HG02870 (cell line): ENCODE measurements at regions not wholly inside any gene's neighbourhood (a gene's known extent, or its start where the extent isn't known, plus 50 kb on each side); places are given as distances from the start of the nearest gene placed in this dataset.

Experiments
- ATAC-seq: cut with Tn5 transposase; IDR thresholded peaks from one replicate; pipeline ENCODE4 v1.9.1; 2021; ENCODE audit warnings: mild to moderate bottlenecking, moderate library complexity; ENCODE audit not compliant: unreplicated experiment

DNA sequence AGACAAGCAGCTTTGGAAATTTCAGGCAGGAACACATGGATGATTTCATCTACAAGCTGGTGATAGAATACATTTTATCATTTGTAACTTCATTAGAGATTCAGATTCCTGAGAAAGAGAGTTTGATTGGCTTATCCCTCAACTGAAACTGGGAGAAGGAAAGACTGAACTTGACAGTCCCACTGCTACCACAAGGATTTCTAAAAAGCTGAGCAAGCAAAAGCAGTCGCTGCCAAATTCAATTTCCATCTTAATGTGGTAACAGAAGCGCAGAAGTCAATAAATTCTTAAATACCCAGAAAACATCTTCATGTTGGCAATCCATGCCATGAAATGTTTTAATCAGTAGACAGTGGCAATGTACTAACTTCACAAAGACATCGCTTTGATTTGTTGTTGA lies 172.1 kb upstream of the DACH1 start:
- no peak for ATAC-seq

DNA sequence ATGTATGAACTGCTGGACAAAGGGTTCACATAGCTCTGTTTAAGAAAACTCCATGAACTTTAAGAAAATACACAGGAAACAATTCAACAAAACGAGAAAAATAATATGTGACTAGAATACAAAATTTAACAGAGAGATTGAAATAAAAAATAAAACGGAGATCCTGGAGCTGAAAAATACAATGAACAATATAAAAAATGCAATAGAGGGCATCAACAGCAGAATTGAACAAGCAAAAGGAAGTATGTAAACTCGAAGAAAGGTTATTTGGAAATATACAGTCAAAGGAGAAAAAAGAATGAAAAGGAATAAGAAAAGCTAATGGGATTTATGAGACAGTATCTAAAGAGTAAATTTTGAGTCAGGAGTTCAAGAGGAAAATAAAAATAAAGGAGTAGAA lies 163.0 kb upstream of the DACH1 start:
- ATAC-seq, result no peak

DNA sequence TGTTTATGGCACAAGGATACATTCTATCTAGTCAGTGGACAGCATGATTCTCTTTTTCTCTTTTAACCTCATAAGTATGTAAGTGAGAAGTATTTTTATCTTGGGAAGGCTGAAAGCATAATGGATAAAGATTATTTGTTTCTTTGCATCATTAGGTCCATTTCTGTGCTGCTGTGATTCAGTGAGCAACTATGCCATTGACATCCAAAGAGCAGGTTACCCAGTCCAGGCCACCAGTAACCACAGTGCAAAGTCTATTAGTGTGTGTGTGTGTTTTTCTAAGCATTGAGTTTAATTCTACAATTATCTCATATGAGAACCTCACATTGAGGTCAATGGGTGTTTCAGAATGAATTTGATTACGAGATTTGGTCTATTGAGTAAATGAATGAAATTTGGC lies 158.8 kb upstream of the DACH1 start:
- ATAC-seq, result no peak

DNA sequence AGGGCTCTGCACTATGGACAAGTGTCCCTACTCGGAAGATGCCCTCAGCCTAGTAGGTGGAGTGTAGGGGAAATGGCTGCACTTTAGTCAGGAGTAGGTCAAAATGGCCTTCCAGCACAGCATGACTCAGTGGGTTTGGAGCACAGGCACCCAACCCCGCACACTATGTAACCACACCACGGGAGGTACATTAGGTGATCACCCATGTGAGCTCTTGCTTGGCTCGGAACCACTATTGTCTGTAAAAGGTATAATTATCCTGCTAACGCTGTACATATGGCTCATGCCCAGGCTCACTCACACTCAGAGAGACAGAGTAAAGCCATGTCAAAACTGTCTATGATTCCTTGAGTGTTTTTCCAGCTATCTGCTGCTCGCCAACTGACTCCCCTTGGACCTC lies 156.9 kb upstream of the DACH1 start:
- no peak for ATAC-seq

DNA sequence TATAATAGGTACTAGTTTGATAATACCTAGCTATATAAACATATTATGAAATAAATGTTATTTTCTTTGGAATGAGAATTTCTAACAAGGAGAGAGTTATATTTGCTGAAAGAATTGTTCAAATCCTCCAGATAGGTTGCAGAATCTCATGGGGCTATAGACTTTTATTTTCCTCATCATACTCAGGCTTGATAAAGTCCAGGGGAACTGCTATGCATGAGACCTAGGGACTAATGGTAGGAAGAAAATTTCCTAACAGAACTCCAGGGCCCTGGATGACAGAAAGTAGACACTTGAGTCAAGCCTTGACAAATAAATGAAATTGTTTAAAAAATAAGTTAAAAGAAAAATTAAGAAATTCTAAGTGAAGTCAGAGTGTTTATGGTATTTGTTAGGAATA lies 138.5 kb upstream of the DACH1 start:
- no peak for ATAC-seq

DNA sequence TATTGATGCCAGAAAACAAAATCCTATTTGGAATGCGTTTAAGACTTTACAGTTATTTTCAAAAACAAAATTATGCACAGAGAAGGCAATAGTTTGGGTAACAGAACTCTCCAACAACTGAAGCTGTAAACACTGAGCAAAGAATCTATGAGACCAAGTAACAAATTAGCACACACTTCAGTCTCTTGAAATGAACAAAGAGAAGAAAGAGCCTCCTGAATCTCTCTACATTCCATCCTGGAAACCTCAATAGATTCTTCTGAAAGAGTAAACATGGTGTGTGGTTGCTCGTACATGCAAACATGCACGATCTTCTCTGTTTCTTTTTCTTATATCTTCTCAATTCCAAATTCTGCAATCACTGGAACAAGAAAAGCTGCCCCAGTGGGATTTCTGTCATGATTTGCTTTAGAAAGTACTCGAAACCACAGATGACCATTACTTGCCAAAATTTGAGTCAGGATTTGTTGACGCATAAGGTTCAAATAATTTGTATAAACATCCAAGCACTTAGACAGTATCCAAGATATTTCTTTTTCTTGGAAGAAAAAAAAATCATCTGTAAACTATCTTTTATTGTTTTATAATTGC lies 137.9 kb upstream of the DACH1 start:
- ATAC-seq, result no peak

DNA sequence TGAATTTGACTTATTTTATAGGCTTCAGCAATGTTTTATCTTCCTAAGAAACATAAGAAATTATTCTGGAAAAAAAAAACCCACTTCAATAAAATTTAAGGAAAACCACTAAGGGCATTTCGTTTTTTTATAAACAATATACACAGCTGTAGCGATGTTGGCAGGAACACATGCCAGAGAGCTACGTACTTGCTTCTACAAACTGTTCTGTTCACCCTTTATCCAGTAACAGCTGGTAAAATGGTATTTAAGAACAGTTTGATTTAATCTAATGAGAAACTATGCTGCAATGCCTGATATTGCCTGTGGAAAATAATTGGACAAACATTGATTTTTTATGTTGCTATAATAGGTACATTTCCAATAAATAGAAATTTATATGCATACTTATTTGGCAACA lies 137.2 kb upstream of the DACH1 start:
- ATAC-seq, result no peak

DNA sequence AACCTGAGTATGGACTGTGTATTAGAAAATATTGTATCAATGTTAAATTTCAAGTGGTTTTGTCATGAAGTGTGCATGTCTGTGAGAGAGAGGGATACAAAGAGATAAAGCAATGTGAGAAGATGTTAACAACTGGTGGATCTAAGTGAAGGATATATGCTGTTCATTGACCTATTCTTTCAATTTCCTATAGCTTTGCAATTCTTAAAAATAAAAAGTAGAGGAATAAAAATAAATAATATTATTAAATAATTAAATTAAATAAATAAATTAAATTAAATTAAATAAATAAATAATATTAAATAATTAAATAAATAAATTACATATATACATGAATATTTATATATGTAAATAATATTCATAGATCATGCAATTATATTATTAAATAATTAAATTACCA lies 131.2 kb upstream of the DACH1 start:
- no peak for ATAC-seq

DNA sequence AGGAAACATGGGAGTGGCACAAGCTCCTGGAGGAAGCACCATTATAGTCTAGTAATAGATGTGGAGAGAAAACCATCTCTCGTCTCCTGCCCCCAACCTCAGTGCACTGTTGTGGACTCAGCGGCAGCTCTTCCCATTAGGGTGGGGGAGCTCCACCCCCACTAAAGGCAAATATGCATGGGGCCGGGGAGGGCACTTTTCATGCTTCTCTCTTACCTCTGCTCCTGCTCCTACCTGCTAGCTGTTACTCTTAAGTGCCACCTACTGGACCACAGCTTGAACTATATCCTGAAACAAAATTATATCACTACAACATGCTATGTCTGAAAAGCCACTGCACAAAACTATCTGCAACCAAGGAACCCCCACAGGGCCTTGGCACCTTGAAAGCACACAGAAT lies 112.6 kb upstream of the DACH1 start:
- no peak for ATAC-seq

DNA sequence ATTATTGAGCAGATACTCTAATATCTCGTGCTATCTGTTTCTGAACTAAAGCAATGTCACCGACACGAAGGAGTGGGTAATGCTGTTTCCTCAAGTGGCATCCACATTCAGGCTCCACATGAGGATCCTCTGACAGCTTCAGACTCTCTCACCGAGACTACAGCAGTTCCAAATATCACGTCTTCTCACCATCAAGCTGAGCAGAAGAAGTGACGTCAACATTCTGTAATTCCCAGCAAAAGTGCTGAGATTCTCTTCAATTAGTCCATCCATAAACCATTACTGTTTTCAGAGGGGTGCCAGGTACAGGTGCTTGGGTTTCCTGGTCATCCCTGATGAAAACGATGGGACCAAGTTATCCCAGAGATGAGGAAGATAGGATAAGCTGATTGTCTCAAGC lies 110.0 kb upstream of the DACH1 start:
- no peak for ATAC-seq

DNA sequence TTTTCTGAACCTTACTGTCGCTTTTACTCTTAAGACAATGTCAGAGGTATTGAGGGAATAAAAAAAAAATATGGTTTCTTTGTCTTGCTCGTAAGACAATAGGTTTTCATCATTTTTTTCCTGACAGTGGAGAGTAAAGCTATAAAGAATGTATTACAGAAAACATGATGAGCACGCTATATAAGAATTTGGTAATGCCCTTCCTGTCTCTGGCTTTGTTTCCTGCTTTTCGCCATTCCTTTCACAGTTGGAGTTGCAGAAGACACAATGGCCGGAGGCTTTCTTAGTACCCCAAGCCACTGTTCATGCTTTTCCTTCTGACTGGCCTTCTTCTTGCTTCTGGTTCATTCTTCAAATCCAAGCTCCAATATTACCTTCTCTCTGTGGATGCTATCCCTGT lies 101.0 kb upstream of the DACH1 start:
- no peak for ATAC-seq

DNA sequence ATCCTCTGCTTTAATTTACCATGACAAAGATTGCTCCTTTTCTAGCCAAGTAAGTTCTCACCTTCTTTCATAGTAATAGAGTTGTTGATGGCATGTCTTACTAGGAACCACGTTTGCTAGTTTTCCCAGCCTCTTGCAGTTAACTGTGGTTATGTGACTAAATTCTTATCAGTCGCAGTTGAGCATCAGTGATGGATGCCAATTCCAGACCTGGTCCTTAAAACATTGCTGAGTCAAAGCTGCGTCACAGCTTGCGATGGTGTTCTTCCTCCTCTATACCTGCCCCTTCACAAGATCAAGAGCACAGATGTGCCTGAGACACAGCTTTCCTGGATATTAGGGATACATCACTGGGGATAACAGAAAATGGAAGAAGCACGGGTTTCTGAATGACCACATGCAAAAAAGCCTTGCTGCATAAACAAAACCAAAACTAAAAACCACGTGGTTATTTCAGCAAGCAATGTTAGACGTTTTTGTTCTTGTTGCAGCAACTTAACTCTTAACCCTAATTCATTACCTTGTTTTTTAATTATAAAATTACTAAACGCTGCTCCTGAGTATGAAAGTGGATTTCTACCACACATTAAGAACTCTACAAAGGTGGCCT lies 97.6 kb upstream of the DACH1 start:
- ATAC-seq, result no peak

DNA sequence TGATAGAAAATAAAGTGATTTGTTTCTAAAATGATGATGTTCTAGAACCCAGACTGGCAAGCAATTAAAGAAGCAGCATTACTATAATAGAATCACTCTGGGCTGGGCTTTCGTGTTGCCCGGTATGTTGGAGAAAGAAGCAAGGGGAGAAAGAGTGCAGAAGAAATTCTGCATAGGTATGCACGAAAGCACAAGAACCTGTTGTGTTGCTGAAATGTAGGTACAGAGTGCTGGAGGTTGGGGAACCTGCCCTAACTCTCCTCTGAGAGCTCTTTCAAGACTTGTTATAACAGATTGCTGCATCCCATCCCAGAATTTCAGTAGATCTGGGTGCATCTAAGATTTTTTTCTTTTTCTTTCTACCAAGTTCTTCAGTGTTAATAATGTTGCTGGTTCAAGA lies 95.7 kb upstream of the DACH1 start:
- no peak for ATAC-seq

DNA sequence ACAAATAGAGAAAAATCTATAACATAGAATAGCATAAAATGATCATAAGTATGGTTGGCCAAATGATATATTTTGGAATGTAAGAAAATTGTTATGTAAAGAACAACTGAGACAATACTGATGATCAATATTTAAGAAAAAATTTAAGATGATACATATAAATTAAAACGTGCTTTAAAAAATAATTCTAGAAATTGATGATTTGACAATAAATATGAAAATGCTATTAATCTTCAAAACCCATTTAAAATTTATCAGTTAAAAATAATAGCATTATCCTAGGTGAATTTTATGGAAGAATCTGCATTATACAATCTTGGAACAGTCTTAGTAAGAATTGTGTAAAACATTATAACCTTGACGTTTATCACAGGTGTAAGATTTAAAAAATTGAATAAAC lies 95.1 kb upstream of the DACH1 start:
- ATAC-seq, result no peak

DNA sequence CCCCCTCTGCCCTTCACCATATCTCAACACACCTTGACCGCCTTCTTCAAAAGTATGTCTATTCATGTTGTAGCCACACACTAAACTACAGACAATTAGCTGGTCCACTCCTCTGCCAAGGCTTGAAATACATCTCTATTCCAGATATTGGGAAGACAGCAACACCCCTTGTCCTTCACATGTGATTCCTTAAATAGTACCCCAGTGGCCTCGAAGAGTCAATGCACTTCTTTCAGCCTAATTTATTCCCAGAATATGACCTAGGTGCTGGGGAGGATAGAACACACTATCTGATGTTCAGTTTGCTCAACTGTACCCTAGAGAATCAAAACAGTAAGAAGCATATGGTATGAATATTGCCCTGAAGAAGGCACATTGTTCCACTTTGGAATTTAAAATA lies 82.4 kb upstream of the DACH1 start:
- ATAC-seq, result no peak

DNA sequence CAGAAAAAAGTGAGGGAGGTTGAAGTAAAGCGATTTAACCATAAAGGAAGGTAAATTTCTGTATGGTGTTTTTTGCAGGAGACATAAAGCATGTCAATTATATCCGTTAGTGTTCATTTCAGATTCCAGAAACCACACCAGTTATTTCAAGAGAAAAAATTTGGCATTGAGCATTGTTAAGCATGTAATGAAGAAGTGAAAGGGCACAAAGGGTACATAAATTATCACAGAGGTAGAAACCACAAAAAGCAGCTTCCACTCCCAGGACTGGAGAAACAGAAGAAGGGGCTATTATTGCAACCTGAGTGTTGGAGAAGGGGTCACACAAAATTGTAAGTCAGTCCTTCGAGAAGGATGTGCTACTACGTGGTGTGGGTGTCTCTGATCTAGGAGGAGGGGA lies 72.2 kb upstream of the DACH1 start:
- no peak for ATAC-seq

DNA sequence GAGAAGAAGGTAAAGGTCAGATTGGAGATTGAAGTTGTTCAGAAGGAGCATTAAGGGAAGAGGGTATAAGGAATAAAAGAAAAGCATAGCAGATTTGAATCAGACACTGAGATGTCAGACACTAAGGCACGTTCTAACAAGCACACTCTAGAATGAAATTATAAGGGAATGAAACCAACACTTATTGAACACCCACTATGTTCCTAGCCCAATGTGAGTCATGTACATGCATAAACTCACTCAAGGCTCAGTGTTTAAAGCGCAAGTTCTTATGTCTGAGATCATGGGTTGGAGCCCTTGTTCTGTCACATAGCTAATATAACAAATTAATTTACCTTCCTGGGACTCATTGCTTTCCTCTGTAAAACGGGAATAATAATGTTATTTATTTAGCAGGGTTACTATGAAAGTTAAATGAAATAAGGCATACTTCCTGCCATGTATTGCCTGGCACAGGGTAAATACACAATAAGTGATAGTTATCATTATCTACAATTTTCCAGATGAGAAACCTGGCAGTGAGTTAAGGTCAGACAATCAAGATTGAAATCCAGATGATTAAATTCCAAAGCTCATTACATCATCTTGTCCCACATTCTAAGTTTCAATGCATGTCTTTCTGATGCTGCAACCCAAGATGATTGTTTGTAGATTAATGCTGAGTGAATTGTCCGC lies 68.3 kb upstream of the DACH1 start:
- no peak for ATAC-seq

DNA sequence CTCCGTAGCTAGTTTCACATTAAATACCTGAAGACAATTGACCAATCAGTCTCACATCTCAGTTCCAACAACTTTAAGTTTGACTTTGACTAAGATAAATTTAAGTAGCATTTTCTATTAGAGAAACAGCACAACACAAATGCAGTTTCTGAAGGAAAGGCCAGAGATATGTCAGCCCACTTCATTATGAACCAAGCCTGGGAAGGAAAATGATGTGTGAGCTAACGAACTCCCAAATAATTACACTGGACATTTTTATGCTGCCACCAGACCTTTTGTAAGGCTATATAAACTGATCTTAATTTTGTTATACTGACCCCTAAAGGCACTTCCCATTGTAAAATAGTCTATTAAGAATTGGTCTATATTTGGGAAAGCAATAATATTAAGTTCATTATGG lies 57.9 kb upstream of the DACH1 start:
- no peak for ATAC-seq

DNA sequence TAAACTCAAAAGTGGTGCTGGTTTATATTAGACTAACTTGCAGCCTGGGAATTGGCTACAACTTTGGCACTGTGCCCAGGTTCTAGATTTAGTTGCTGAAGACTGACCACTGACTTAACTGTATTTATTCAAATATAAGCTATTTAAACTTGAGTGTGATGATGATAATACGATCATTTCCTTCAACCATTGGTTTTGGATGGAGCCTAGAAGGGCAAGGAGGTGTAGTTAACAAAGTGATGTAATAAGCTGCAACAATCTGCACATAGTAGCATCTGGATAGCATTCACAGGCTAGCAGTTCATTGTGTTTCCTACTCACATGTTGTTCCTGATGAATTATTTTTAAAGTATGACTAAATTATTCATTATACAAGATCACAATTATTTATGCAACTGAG lies 55.2 kb upstream of the DACH1 start:
- ATAC-seq, result no peak
